ENCODE measurements at regions not wholly inside any gene's neighbourhood (a gene's known extent, or its start where the extent isn't known, plus 50 kb on each side); places are given as distances from the start of the nearest gene placed in this dataset.

DNA sequence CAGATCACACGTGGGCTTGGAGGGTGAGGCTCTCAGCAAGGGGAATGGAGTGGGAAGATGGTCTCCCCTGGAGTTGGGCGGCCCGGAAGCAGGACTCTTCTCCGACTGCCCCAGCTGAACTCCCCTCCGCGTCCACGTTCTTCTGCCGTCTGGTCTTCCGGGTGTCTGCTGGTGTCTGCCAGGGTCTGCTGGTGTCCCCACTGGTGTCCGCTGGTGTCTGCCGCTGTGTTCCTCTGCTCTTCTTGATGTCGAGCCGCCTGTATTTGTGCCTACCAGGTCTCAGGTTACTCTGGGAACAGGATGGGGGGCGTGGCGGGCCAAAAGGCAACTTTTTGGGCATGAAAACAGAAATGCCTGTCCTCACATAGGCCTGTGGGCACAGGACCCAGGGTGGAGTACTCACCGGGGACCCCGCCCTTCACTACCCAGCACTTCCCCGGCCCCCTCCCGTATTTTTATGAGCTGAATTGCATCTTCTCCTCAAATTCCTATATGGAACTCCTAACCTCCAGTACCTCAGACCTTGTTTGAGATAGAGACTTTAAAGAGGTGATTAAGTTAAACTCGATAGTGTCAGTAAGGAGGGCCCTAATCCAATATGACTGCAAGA is 675.4 kb downstream of the SEMA5A start (continued):
- TF ChIP-seq, protein P1, sequence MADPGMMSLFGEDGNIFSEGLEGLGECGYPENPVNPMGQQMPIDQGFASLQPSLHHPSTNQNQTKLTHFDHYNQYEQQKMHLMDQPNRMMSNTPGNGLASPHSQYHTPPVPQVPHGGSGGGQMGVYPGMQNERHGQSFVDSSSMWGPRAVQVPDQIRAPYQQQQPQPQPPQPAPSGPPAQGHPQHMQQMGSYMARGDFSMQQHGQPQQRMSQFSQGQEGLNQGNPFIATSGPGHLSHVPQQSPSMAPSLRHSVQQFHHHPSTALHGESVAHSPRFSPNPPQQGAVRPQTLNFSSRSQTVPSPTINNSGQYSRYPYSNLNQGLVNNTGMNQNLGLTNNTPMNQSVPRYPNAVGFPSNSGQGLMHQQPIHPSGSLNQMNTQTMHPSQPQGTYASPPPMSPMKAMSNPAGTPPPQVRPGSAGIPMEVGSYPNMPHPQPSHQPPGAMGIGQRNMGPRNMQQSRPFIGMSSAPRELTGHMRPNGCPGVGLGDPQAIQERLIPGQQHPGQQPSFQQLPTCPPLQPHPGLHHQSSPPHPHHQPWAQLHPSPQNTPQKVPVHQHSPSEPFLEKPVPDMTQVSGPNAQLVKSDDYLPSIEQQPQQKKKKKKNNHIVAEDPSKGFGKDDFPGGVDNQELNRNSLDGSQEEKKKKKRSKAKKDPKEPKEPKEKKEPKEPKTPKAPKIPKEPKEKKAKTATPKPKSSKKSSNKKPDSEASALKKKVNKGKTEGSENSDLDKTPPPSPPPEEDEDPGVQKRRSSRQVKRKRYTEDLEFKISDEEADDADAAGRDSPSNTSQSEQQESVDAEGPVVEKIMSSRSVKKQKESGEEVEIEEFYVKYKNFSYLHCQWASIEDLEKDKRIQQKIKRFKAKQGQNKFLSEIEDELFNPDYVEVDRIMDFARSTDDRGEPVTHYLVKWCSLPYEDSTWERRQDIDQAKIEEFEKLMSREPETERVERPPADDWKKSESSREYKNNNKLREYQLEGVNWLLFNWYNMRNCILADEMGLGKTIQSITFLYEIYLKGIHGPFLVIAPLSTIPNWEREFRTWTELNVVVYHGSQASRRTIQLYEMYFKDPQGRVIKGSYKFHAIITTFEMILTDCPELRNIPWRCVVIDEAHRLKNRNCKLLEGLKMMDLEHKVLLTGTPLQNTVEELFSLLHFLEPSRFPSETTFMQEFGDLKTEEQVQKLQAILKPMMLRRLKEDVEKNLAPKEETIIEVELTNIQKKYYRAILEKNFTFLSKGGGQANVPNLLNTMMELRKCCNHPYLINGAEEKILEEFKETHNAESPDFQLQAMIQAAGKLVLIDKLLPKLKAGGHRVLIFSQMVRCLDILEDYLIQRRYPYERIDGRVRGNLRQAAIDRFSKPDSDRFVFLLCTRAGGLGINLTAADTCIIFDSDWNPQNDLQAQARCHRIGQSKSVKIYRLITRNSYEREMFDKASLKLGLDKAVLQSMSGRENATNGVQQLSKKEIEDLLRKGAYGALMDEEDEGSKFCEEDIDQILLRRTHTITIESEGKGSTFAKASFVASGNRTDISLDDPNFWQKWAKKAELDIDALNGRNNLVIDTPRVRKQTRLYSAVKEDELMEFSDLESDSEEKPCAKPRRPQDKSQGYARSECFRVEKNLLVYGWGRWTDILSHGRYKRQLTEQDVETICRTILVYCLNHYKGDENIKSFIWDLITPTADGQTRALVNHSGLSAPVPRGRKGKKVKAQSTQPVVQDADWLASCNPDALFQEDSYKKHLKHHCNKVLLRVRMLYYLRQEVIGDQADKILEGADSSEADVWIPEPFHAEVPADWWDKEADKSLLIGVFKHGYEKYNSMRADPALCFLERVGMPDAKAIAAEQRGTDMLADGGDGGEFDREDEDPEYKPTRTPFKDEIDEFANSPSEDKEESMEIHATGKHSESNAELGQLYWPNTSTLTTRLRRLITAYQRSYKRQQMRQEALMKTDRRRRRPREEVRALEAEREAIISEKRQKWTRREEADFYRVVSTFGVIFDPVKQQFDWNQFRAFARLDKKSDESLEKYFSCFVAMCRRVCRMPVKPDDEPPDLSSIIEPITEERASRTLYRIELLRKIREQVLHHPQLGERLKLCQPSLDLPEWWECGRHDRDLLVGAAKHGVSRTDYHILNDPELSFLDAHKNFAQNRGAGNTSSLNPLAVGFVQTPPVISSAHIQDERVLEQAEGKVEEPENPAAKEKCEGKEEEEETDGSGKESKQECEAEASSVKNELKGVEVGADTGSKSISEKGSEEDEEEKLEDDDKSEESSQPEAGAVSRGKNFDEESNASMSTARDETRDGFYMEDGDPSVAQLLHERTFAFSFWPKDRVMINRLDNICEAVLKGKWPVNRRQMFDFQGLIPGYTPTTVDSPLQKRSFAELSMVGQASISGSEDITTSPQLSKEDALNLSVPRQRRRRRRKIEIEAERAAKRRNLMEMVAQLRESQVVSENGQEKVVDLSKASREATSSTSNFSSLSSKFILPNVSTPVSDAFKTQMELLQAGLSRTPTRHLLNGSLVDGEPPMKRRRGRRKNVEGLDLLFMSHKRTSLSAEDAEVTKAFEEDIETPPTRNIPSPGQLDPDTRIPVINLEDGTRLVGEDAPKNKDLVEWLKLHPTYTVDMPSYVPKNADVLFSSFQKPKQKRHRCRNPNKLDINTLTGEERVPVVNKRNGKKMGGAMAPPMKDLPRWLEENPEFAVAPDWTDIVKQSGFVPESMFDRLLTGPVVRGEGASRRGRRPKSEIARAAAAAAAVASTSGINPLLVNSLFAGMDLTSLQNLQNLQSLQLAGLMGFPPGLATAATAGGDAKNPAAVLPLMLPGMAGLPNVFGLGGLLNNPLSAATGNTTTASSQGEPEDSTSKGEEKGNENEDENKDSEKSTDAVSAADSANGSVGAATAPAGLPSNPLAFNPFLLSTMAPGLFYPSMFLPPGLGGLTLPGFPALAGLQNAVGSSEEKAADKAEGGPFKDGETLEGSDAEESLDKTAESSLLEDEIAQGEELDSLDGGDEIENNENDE (IDR thresholded peaks at IDR 0.05; ENCODE audit: insufficient replicate concordance, low read length): no peak
- no peak for TF ChIP-seq NANOG (IDR thresholded peaks at IDR 0.05; ENCODE audit: insufficient read depth, low read depth, low read length, poor library complexity, severe bottlenecking)
- TF ChIP-seq PHF8 (conservative IDR thresholded peaks at IDR 0.05; ENCODE audit: low read depth, low read length): no peak
- no peak for TF ChIP-seq TCF12 (IDR thresholded peaks at IDR 0.05; ENCODE audit: low read depth, low read length)
- TF ChIP-seq FOSL1 (IDR thresholded peaks at IDR 0.05; ENCODE audit: insufficient read depth, low read depth, low read length): no peak
- TF ChIP-seq, protein P2, sequence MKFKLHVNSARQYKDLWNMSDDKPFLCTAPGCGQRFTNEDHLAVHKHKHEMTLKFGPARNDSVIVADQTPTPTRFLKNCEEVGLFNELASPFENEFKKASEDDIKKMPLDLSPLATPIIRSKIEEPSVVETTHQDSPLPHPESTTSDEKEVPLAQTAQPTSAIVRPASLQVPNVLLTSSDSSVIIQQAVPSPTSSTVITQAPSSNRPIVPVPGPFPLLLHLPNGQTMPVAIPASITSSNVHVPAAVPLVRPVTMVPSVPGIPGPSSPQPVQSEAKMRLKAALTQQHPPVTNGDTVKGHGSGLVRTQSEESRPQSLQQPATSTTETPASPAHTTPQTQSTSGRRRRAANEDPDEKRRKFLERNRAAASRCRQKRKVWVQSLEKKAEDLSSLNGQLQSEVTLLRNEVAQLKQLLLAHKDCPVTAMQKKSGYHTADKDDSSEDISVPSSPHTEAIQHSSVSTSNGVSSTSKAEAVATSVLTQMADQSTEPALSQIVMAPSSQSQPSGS (IDR thresholded peaks at IDR 0.05; ENCODE audit: low read length): no peak

Data from H1 (cell line).